Posterior cingulate gyrus (tissue), 11 donors: ENCODE measurements at regions not wholly inside any gene's neighbourhood (a gene's known extent, or its start where the extent isn't known, plus 50 kb on each side); places are given as distances from the start of the nearest gene placed in this dataset.
"Not testable (repeated sequence)": the region's sequence is repeated elsewhere in the genome, so short reads cannot be mapped to it uniquely, and the experiment has no call there.

Source experiments
- DNase-seq, 10 donors: peaks; one replicate each; pipeline versions ENCODE4 v3.0.0 to v3.0.0-alpha.2; 2020 to 2021; ENCODE audit warnings: mixed read lengths in 3 of 10
- intact Hi-C: fragments of 100-400 bp; cut with DNase I; formaldehyde crosslinking; loops from one replicate; pipeline ENCODE4 v1.15.1; 2023

DNA sequence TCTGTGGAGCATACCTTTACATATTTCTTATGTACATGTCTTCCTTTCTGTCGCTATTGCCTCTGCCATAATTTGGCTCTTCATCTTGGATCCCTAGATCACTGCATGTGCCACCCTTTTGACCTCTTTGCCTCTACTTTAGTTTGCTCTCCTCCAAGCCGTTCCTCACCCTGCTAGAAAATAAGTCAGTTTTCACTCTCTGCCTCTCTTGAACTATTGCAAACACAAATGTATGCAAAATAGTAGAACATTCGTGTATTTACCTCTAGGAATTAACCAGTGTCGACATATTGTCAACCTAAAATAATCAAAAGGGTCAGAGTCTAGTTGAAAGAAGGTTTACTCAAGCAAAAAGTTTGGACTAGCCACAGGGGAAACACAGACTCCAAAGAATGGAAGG lies 1893.1 kb downstream of the KHDRBS2 start:
- DNase-seq, intact Hi-C loops: not testable (repeated sequence)

DNA sequence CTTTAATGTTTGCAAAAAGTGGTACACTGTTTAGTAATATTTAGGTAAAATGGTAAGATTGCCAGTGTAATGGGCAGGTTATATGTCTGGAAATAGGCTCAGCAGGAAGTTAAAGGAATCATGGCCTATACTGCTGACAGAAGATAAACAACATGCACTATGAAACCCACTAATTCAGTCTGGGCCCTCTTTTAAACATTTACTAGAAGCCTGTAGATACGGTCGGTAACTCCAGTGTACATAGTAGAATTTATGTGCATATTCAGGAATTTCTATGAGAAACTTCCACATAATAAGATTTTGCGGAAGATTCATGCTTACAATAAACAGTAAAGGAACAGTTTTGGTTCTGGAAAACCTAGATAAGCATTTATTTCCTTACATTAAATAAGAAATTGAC lies 1896.9 kb downstream of the KHDRBS2 start:
- DNase-seq, intact Hi-C loops: not testable (repeated sequence)

DNA sequence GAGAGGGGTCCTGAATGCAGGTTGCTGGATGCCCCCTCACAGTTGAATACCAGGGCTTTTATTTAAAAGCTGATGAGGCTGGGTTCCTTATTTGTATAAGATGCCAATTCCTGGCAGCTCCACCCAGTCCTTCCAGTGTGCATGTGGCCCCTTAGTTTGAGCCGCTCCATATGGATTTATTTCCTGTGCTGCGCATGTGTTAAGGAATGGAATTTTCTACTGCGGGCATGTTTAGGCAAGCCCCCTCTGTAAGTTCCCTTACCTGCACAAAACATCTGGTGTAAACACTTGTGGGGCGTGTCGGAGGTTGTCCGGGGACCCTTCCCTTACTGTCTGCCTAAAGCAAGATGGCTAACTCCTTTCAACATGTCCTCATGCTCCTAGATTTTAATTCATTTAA lies 1901.4 kb downstream of the KHDRBS2 start:
- intact Hi-C loops, DNase-seq: not testable (repeated sequence)

DNA sequence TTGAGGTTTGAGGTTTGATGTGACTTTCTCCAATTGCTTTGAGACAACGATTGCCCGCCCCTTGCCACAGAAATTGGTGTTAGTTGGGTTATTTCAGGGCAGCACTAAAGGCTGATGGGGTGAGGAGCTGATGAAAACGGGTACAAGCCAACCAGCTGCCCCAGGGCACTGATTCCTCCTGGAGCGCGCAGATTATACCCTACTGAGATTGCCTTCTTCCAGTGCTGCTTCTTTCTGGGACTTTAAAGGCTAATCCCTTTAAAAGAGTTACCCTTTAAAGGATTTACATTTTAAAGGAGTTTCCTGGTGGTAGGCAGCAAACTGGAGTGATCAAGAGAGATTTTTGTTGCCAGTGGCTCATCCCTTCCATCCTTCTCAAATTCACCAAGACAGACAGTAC lies 1903.3 kb downstream of the KHDRBS2 start:
- intact Hi-C loops, DNase-seq: not testable (repeated sequence)

DNA sequence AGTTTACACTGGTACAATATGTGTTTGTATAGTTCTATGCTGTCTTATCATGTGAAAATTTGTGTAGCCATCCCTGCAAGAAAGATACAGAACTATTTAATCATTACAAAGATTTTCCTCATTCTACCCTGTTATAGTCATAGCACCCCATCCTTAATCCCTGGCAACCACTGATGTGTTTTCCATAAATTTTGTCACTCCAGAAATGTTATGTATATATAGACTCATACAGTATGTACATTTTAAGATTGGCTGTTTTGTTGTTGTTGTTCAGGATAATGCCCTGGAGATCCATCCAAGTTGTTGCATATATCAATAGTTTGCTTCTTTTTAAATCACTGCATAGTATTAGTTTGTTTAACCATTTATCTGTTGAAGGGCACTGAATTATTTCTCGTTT lies 1911.9 kb downstream of the KHDRBS2 start:
- intact Hi-C loops, DNase-seq: not testable (repeated sequence)

DNA sequence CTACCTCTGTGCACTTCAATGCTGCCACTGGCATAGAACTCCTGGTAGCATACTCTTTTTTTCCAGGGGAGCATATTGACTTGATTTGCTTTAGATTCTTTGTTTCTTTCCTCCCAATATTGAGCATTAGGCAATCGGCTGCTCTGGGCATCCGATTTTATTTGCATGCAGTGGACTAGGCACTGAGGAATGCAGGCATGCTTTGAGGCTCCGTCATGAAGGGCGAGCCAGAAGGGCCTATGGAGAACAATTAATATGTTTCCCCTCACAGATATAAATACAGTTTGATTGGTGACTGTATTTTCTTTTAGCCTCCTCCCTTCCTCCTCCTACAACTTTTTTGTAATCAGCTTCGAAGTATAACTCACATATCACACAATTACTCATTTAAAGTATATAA lies 1918.2 kb downstream of the KHDRBS2 start:
- intact Hi-C loops, result not testable (repeated sequence)

DNA sequence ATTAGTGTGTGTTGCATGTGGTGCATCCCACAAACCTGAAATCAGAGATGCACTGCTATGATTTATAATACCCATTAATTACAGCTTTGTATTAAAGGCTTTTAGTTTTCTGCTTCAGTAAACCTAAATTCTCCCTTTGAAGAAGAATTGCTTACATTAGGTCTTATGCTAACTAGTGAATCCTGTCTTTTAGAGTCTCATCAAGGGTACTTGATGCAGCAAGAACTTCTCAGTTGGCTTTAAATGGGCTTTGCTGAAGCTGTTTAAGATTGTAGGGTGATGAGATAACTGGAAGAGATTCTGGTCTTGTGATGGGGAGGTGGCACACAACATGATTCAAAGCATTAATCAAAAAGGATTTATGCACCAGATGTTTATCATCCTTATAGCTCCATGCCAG lies 1920.1 kb downstream of the KHDRBS2 start:
- DNase-seq, intact Hi-C loops: not testable (repeated sequence)

More for the DNA sequence above, 1918.2 kb downstream of the KHDRBS2 start:
- DNase-seq, result not testable (repeated sequence)

DNA sequence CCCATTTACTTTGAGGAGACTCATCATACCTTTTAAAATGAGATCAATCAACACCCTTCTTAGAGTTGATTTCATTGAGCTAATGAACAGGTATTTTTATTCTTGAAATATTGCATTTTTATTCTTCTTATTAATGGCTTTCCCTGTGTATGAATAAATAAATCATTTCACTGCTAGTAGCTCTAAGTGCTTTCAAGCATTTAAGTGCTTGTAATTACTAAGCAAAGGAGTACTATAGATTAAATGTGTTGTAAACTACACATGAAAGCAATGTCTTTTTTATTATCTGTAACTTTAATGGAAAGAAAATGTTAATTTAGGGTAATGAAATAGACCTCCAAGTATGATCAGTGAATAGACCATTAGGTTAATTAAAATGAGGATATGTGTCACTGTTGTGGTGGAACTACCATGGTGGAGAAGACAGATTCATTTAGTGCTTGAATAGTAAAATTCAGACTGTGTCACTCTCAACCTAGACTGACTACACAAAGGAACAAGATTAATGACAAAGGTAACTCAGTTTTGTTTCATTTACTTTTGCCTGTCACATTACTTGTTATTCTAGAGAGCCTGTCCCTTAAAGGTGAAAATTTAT lies 1943.5 kb downstream of the KHDRBS2 start:
- DNase-seq, intact Hi-C loops: not testable (repeated sequence)

DNA sequence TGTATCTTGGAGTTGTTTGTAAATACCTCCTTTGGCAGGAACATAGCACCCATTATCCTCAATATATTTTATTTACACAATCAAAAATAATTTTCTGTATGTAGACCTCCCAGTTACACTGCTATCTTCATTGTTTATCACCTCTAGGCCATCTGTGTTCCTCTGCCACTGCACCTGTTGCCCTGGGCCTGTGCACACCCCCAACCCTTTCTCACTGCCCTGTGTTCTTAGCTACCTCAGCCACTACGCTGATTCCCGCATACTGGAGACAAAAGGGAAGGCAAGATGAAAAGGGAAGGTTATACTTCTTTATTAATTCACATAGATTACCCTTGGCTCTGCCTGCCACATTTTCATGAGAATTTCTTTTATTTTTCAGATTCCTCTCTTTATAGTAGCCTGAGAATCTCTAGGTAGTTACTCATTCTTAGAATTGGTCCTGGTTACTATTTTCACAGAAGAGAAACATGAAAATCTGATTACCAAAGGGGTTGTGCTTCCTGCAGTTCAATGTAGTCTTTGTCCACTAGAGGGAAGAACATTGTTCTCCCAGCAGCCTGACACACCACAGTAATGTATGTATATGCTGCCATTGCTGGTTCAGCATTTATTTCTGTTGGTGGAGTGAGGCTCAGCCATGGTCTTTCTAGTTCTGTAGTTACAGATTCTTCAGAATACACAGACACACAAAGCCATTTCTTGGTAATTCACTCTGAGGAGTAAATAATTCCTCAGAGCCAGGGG lies 1947.5 kb downstream of the KHDRBS2 start:
- DNase-seq, intact Hi-C loops: not testable (repeated sequence)

DNA sequence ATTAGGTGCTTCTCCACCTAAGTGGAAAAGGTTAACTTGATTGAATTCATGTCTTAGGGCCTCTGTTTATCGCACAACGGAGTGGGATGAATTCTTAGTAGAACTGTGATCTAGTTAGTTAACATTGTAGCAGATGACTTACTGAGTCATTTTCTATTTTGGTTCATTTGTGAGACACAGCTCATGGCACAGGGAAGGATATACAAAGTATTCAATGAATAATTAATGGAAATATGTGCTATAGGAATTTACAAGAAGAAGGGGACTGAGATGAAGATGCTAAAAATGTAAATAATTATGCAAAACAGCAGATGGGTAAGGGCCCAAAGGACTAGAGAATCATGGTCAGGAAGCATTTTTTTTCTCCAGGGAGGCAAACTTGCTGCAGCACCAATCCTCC lies 1950.9 kb downstream of the KHDRBS2 start:
- intact Hi-C loops, DNase-seq: not testable (repeated sequence)

DNA sequence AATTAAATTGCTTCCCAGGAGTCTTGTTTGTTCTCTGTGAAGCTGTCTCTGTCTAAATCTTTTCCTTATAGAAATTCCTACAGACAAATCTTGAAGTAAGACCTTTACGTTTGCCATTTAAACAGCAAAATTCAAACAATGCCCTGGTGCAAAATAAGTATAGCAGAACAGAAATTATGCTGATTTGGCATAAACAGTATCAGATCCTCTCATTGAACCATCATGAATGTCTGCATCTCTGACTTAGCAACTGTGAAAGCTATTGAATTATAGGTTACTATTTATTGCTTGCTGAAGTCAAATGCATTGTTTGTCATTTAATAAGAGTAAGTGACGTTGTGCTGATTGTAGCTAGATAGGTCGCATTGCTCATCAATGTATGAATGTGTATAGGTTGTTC lies 1952.3 kb downstream of the KHDRBS2 start:
- intact Hi-C loops, DNase-seq: not testable (repeated sequence)

DNA sequence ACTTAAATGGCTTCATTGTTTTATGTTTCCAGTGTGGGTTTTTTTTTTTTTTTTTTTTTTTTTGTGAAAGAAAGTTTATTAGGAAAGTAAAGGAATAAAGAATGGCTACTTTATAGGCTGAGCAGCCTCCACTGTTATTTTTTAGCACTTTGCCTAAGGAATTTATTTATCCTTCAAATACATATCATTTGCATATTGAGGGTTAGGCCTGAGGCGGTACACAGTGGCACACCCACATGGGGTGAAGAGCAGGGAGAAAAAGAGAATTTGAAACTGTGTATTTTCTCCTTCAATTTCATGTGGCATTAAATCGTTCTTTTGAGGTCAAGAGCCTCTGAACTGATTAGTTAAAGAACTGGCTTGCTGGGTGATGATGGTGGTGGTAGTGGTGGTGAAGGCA lies 1977.1 kb downstream of the KHDRBS2 start:
- DNase-seq, intact Hi-C loops: not testable (repeated sequence)
